NCI-H526 (cell line): ENCODE measurements at regions not wholly inside any gene's neighbourhood (a gene's known extent, or its start where the extent isn't known, plus 50 kb on each side); places are given as distances from the start of the nearest gene placed in this dataset.

Source experiments
- DNase-seq, 2 experiments: peaks; one replicate each; lab custom pipeline; 2025; lab: John Stamatoyannopoulos, UW

DNA sequence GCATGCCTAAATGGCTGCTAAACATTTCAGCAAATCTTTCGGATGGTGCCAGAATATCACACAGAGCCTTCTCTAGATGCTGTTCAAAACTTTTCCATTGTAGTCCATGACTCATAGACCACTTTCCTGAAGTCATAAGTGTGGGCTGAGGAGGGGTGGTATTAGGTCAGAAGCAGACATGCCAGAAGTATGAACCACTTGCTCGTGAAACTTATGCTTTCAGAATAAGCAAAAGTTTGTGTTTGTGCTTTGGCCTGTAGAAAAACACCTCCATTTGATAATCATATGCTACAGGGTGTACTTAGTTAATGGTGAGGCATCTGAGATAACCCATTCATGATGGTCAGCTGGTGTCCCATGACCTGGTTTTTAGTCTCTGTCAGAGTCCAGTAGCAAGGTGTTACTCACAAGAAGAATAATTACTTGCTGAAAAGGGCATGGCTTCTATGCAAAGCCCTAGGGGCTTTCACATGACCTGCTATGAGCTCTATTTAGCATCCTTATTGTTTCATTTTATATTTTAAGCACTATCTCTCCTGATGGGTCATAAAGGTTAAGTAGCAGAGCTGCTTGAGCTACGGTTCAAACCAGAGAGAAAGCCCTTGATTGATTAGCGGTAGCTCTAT is 183.1 kb upstream of the IVNS1ABP start:
- no peak for DNase-seq

DNA sequence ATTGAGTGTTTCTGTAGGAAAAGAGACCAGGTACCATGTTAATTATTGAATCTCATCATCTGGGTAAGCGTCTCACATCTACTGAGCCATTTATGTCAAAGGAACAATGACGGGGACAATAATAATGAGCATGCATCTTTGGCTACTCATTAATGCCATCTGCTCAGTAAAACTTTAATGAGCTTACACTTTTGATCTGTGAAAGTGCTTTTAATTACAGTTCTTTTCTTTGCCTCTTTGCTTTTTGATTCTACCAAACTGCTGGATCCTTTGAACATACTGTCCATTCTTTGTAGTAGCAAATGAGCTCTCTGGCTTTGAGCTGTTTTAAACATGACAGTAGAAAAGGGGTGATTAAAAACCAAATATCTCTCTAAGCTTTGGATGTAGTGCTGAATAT is 181.2 kb upstream of the IVNS1ABP start:
- DNase-seq: no peak

DNA sequence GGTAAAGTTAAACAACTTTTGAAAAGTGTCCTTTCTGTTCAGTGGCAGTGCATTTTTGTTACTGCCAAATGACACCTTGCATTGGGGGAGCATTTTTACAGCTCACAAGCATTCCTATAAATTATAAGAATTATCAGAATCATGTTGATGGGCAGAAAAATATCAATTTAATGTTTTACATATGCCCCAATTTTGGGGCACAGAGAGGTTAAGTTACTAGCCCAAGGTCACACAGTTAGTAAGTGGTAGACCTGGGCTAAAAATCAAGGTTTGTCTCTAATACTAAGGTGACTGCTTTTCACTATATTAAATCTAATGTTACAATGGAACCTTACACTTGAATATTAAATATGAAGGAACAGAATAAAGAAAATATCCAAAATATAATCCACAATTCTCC is 180.1 kb upstream of the IVNS1ABP start:
- no peak for DNase-seq

DNA sequence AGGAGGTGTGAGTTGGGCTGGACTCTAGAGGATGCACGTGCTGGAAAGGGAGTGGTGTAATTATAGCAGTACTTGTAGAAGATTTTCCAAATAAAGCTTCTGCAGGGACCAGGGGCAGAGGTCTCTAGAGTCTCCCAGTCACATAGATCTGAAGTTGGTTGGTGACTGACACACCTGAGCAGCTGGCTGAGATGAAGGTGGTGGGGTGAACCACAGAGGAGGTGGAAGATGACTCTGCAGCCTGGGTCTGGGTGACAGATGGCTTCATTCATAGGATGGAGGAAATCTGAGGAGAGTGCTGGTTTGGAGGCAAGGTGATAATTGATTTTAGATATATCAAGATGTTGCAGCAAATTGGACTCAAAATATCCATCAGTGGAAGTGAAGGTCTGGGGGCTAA is 178.9 kb upstream of the IVNS1ABP start:
- no peak for DNase-seq

DNA sequence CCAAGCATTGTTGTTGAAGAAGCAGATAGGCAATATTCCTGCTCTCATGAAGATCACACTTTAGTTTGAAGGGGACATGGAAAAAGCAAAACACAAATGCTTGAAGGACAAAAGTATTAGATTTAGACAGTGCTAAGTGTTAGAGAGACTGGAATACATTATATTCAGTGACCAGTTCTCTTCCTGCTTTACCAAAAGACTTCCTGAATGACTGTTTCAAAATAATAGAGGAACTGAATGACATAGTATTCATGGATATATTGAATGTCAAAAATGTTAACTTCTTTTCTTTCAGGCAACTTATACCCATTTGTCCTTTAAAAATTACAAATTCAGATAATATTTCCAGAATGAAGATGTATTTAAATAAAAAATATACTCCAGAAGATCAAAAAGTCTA is 178.0 kb upstream of the IVNS1ABP start:
- no peak for DNase-seq

DNA sequence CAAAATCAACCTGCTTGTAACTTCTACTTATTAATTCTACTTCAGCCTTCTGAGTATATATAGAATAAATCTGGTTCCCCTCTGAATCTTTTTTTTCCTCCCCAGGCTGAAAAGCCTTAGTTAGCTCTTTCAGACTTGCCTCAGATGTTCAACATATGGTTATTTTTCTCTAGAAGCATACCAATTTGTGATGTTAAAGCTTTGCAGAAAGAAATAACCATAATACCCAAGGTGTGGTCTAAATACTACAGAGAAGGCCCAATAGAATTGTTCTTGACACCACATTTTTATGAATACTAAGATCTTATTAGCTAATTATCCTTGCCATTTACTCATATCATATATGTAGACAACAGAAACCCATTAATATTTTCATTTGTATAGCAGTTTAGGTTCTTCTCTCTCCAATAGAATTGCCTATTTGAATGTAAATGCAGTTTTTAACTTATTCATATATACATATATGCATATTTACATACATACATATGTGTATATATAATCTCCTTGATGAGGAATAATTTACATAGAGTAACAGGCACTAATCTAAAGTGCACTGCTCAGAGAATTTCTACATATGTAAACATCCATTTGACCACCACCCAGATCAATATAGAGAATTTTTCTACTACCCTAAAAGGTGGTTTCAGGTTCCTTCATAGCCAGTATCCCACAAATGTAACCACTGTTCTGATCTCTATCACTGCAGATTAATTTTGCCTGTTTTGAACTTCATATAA is 175.2 kb upstream of the IVNS1ABP start:
- peak; percentile 41 to 51 for DNase-seq

DNA sequence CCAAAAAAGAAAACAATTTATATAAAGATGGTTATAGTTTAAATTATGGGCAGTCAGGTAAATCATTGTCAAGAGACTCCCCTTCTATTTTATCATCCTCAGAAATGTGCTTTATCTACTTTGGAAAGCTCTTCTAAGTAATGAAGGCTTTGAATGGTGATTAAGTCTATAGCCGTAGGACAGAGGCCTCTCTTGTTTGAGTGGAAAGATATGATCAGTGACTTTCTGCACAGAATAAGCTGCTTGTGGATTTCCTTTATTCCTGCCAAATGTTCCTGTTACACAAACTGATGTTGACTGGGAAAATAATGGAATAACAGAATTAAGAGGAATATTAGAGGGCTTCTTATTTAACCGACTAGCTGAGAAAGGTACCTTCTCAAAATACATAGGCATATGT is 174.6 kb upstream of the IVNS1ABP start:
- DNase-seq: no peak

DNA sequence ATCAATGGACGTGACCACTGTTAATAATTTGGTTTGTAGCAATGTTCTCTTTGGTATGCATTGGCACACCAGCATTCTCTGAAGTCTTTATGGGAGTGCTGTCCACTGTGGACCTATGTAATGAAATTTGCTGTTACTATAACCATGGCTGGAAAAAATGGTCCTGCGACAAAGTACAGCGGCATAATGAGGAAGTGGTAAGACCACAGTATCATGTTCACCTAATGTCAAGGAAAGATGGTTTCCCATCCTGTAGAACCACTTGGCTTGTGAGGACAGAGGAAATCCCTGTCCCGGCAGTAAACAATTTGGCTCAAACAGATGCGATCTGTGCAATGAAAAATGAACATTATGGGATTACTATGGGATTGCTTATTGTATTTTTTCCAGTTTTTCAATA is 173.9 kb upstream of the IVNS1ABP start:
- DNase-seq: no peak

DNA sequence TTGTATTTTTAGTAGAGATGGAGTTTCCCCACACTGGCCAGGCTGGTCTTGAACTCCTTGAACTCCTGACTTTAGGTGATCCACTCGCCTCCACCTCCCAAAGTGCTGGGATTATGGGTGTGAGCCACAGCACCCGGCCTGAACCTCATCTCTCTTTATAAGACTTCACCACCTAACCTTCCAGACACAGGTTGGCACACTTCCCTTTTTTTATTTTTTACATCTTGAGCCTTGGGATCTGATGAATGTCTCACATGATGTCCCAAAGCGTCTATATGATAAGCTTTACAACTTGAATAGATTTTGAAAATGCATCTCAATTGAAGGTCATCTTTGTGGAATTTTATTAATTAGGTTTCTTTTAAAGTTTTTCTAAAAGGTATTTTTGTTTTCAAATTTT is 172.4 kb upstream of the IVNS1ABP start:
- DNase-seq: no peak

DNA sequence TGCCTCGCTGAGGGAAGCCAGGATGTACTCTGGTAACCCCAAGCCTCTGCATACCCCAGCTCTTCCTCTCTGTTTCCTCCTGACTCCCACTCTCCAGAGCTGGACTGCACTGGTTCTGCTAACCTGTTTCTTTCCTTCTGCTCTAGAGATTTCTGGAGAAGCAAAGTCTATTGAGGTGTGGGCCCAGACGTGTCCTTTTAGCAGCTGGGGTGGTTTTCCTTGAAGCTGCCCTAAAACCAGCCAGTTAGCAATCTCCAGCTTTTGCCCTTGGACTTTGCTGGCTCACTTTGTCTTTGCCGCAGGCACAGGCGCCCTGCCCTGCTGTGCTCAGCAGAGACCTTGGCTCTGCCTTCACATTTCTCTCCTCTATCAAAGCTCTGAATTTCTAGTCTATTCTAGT is 171.8 kb upstream of the IVNS1ABP start:
- no peak for DNase-seq

DNA sequence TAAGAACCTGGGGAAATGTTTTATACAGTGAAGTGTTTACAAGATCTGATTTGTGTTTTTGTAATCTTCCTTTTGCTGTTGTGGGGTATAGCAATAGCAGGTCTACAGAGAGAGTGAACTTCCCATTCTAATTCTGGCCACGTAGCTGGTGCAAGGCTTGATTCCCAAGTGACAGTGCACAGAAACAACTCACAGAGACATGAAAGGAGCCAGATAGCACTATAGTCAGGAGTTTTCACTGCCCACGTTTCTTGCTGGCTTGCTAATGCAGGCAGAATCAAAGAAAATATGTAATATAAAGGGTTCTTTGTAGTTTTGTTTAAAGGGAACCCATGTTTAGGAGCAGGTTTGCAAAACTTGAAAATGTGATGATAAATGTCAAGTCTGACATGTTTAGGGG is 170.9 kb upstream of the IVNS1ABP start:
- DNase-seq: no peak

DNA sequence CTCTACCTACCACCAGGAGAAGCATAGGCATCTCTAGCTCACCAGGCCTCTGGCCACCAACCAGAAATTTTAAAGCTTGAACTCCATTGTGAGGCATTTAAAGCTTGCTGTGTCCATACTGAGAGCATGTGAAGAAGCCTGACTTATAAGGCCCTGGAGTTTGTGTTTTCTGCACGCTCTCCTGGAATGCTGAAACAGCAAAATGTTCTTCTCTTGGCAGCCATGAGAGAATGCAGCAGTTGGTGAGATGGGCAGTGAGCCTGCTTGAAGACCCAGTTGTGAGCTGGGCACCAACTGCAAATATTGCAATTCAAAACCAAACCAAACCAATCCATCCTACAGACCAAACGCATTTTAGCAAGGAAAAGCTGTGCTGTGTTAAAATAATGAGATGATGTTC is 170.0 kb upstream of the IVNS1ABP start:
- DNase-seq: no peak

DNA sequence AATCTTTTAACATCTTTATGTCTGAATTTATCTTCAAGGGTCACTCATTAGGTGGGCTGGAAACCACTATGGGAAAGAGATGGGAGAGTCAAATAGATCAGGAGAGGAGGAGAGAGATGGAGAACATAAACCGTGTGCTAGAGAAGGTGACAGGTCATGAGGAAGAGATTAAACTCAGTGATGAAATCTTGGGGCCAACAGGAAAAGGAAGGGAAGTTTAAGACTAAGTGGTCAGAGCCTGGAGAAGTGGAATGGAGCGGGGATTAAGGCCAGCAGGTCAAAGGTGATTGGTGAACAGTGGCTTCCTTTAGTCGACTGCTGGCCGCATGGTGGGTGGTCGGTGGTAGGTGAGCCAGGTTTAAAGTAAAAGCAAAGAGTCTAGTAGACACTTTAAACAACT is 169.3 kb upstream of the IVNS1ABP start:
- DNase-seq: no peak

DNA sequence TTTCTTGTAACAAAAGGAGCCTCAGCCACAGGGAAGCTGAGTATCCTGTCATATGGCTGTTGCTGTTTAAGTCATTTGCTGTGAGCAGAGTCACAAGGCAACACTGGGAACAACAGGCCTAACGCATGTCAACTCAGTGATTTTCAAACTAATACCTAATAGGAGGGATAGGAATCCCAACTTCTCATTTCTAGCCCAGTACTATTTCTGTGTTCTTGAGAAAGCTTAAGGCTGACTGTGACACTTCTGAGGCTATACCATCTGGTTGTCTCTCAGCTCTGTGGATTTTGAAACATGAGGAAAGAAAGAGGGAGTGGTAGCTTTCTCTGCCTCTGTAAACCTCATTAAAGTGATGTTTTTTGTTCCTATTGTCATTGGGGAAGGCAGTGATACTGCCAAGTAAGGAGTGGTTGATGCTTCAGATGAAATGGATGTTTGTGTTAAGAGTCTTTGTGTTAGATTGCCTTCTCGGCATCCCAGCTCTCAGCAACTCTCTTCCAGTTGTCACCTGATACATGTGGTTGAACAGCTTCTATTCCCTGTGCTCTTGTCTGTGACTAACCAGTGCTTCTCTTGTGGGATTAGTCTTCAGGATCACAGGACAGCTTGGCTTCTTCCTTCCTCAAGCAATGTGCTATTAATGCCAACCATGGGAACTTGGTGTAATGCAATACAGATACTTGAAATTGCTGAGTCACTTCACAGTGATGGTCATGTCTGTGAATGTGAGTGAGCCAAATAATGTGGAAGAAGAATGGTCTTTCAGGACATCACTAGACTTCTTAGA is 166.8 kb upstream of the IVNS1ABP start:
- peak in 1 of 2 experiments; percentile 27 for DNase-seq

DNA sequence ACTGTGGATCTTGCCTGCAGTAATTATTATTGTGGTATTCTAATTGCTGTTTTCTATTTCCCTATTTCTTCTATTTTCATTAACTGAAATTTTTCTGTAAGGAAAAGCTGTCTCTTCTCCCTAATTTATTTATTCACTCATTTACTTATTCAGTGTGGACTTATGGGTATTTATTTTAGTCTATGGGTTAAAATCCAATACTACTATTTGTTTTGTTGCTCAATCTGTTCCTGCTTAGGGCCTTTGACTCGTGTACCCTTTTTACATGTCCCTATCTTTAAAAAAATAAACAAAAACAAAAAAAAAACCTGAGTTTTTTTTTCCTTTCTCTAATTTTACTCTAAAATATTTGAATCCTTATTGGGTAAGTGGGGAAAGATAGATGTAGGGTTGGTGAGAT is 166.2 kb upstream of the IVNS1ABP start:
- no peak for DNase-seq

DNA sequence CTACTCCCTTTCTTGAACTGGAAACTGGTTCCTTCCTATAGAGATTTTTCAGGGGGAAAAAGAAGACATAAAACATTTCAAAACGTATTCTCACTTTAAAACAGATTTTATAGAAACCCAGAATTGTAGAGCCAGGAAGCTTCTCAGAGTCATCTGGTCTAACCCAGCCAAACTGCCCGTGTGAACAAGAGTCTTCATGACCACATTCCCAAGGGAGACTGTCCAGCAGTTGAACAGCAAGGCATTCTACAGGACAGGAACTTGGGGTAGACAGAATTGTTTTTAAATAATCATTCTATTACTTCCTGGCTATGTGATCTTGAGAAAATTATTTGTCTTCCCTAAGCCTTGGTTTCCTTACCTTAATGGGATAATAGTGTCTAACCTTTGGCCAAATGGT is 163.5 kb upstream of the IVNS1ABP start:
- DNase-seq: peak in 1 of 2 experiments; percentile 51

DNA sequence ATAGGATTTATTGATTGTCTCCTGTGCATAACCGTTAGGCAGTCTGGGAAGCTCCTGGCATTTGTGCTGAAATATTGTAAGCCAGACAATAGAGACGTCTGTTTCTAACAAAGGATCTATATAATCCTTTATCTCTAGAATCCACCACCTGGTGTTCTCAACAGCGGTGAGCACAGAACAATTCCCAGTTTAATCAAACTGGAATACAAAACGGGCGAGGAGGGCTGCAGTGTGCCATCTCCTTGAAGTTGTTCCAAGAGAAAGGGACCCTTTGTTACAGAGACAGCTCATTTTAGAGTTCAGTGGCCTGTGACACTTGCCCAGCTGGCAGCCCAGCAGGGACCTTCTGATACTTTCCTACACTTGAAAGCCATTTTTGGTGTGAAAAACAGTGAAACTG is 162.8 kb upstream of the IVNS1ABP start:
- peak; percentile 95 to 97 for DNase-seq

DNA sequence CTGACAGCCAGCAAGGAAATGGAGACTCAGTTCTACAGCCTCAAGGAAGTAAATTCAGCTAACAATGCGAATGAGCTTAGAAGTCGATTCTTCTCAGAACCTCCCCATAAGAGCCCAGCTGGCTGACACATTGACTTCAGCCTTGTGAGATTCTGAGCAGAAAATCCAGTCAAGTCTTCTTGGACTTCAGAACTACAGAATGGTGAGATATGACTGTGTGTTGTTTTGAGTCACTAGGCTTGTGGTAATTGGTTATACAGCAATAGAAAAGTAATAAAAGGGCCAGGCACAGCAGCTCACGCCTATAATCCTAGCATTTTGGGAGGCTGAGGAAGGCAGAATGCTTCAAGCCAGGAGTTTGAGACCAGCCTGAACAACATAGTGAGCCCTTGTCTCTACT is 161.8 kb upstream of the IVNS1ABP start:
- no peak for DNase-seq

DNA sequence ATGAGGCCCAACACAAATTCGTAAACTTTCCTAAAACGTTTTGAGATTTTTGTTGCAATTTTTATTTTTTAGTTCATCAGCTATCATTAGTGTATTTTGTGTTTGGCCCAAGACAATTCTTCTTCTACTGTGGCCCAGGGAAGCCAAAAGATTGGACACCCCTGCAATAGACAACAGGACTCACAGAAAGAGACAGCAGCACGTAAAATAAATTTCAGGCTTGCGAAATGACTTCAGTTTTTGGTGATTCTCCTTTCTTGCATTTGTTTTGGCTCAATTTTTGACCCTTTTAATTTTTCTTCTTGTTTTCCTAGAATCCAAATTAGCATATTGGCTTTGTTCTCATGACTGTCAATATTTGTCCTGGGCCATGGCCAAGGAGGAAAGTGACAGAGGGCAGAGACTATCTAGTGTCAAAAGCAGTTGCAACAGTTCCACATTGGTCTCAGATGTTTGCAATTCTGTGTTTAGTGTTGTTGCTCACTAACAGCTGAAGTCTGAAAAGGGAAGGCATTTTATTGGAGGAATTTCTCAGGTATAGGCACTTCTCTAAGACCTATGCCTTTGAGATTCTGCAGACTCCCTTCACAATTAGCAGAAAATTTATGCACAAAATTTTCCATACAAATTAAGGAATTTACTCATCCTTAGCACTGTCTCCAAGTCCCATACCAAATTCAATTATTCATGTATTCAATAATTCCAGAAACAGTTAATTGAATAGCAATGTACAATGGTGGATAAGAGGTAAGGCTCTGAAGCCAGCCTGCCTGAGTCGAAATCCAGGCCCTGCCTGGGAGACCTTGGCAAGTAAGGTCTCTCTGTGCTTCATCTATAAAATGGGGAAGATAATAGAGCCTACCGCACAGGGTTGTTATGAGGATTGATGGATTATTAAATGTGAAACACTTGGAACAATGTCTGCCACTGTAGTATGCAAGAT is 160.9 kb upstream of the IVNS1ABP start:
- DNase-seq: no peak

DNA sequence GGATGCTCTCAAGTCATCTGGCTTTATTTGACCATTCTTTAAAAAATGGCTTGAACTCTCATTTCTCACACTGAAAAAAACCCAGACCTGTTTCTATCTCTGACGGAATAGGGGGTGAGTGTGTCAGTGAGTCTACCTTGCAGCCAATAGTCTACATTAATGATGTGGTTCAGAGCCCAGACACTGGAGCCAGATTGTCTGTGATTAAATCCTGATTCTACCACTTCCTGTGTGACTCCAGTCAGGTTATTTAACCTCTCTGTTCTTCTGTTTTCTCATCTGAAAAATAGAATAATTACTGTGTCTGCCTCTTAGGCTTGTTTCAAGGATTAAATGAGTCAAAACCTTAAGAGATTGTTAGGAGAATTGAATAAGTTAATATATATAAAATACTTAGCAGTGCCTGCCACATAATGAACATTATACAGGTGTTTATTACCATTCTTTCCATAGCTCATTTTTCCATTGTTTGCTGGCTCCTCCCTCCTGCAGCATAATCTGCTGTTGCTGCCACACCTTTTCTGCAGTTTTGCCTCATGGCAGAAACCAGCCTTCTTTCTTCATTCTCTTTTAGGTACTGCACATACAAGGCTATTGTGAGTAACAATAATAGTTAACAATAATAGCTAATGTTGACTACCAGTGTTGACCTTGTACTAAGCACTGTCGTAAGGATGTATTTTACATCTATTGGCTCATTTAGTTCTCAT is 157.6 kb upstream of the IVNS1ABP start:
- no peak for DNase-seq

DNA sequence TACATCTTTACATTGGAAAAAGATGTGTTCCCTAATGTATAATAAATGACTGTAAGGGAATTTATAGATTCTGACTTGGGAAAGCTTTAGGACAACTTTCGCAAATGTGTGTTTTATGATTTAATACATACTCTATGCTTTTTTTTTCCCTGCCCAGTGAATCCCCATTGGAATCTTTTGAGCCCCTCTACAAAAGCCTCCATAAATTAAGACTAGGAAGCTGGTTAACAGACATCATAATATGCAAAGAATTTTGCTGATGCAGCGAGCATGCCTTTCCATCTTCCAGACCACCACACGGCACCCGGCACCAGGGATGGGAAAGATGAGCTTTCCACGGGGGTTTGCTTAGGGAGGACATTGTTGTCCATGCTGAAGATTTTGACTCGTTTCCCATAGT is 156.1 kb upstream of the IVNS1ABP start:
- no peak for DNase-seq
